ENCODE measurements at regions not wholly inside any gene's neighbourhood (a gene's known extent, or its start where the extent isn't known, plus 50 kb on each side); places are given as distances from the start of the nearest gene placed in this dataset.

DNA sequence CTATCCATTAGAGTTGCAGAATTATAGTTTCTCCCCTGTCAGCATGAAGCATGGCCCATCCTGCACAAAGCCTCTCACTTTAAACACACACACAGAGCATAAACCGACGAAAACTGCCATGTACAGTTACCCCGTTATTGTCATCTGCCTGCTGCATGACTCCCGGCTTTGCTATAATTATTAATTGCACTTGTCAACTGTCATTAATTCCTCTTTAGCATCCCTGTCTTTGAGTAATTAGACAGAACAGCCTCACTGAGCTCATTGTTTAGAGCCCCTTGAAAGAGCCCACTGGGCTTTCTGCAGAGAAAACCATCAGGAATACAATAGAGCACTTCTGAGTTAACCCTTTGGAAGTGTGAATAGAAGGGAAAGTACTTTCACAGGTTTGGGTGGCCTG, 307.2 kb upstream of the SOX5 start:
- TF ChIP-seq, protein P1, sequence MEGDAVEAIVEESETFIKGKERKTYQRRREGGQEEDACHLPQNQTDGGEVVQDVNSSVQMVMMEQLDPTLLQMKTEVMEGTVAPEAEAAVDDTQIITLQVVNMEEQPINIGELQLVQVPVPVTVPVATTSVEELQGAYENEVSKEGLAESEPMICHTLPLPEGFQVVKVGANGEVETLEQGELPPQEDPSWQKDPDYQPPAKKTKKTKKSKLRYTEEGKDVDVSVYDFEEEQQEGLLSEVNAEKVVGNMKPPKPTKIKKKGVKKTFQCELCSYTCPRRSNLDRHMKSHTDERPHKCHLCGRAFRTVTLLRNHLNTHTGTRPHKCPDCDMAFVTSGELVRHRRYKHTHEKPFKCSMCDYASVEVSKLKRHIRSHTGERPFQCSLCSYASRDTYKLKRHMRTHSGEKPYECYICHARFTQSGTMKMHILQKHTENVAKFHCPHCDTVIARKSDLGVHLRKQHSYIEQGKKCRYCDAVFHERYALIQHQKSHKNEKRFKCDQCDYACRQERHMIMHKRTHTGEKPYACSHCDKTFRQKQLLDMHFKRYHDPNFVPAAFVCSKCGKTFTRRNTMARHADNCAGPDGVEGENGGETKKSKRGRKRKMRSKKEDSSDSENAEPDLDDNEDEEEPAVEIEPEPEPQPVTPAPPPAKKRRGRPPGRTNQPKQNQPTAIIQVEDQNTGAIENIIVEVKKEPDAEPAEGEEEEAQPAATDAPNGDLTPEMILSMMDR (IDR thresholded peaks at IDR 0.05; ENCODE audit: low read depth, low read length) = no peak
- no peak for TF ChIP-seq EZH2phosphoT487 (IDR thresholded peaks at IDR 0.05; ENCODE audit: low read depth)

All from OCI-LY3 (cell line).